Endothelial cell of umbilical vein (primary cell): ENCODE measurements at regions not wholly inside any gene's neighbourhood (a gene's known extent, or its start where the extent isn't known, plus 50 kb on each side); places are given as distances from the start of the nearest gene placed in this dataset.

Source experiments
- BruUV-seq: library from RNA; stranded (reverse); fragments of 400-500 nt; replicated peaks from 2 replicates; lab custom pipeline; 2021; lab: Mats Ljungman, UMichigan
- CTCF ChIA-PET: fragments of 300-600, 350-600 bp; sonication (Branson Sonifier 250); formaldehyde crosslinking; loops from one replicate; lab custom pipeline; 2021; ENCODE audit warnings: antibody characterized with exemption, inconsistent platforms; lab: Charles Lee
- POLR2A ChIA-PET: fragments of 300-600, 350-600 bp; sonication (Branson Sonifier 250); formaldehyde crosslinking; loops from one replicate; lab custom pipeline; 2021; ENCODE audit warnings: antibody characterized with exemption, inconsistent platforms; lab: Charles Lee
- DNase-seq: peaks from one replicate; pipeline ENCODE4 v3.0.0-alpha.2; 2011; ENCODE audit warnings: low read depth, low spot score
- FAIRE-seq: peaks from 2 replicates; lab custom pipeline; 2011; peaks lifted over from hg19 to GRCh38; lab: Jason Lieb, UNC
- H2AFZ ChIP-seq: 2 replicates; pipeline ENCODE4 v1.6.0; 2012; ENCODE audit warnings: low read depth, low read length, control low read depth, inconsistent platforms
- H3K27ac ChIP-seq: 2 replicates; pipeline ENCODE4 v1.5.1; 2011; ENCODE audit warnings: low read depth, mild to moderate bottlenecking, control low read depth, low read length, moderate library complexity; ENCODE audit not compliant: insufficient read depth
- H3K27me3 ChIP-seq, 2 experiments: 2 replicates each; pipeline versions ENCODE4 v1.6.0 to v1.6.1; 2011; ENCODE audit warnings: low read length in 2 of 2, mixed read lengths in 1 of 2; ENCODE audit not compliant: control insufficient read depth in 2 of 2, insufficient read depth in 2 of 2
- H3K36me3 ChIP-seq, 2 experiments: 2 replicates in 1 of 2; 3 replicates in 1 of 2; pipeline ENCODE4 v1.5.1; 2011; ENCODE audit warnings: low read length in 2 of 2, mild to moderate bottlenecking in 1 of 2, moderate library complexity in 1 of 2; ENCODE audit not compliant: control insufficient read depth in 2 of 2, insufficient read depth in 2 of 2; ENCODE audit errors: extremely low read depth in 1 of 2
- H3K4me1 ChIP-seq: 3 replicates; pipeline ENCODE4 v1.5.1; 2011; ENCODE audit warnings: mild to moderate bottlenecking, low read length; ENCODE audit not compliant: control insufficient read depth, insufficient read depth; ENCODE audit errors: extremely low read depth
- H3K4me2 ChIP-seq: 2 replicates; pipeline ENCODE4 v1.6.1; 2011; ENCODE audit warnings: low read length, control low read depth, mixed read lengths; ENCODE audit not compliant: insufficient read depth
- H3K4me3 ChIP-seq, 3 experiments: fragments of 200-600 bp in 1 of 3; sonication (generic), shearing (Covaris generic) in 1 of 3; replicated peaks in 1 of 3; 2 replicates each; pipeline ENCODE4 v1.5.1; 2011 to 2016; ENCODE audit warnings: control low read depth in 3 of 3, low read length in 3 of 3, mild to moderate bottlenecking in 2 of 3, inconsistent platforms in 1 of 3, low read depth in 1 of 3, moderate library complexity in 1 of 3; ENCODE audit not compliant: insufficient read depth in 1 of 3
- H3K79me2 ChIP-seq: 2 replicates; pipeline ENCODE4 v1.6.0; 2012; ENCODE audit warnings: low read length, inconsistent platforms; ENCODE audit not compliant: control insufficient read depth, insufficient read depth
- H3K9ac ChIP-seq: replicated peaks from 2 replicates; pipeline ENCODE3; 2011; ENCODE audit warnings: low read length, control low read depth; ENCODE audit not compliant: insufficient read depth; ENCODE audit errors: extremely low read depth
- H3K9me1 ChIP-seq: replicated peaks from 3 replicates; pipeline ENCODE4 v1.6.0; 2011; ENCODE audit warnings: mild to moderate bottlenecking, low read length; ENCODE audit not compliant: control insufficient read depth, insufficient read depth; ENCODE audit errors: extremely low read depth
- H3K9me3 ChIP-seq: replicated peaks from 2 replicates; pipeline ENCODE4 v1.5.1; 2012; ENCODE audit warnings: low read length, inconsistent platforms; ENCODE audit not compliant: control insufficient read depth, insufficient read depth
- H4K20me1 ChIP-seq: replicated peaks from 2 replicates; pipeline ENCODE3; 2011; ENCODE audit warnings: mild to moderate bottlenecking, low read length; ENCODE audit not compliant: control insufficient read depth, insufficient read depth; ENCODE audit errors: extremely low read depth
- EZH2 ChIP-seq: IDR thresholded peaks from 2 replicates; pipeline ENCODE4 v1.6.1; 2012; ENCODE audit warnings: borderline replicate concordance, low read depth, mild to moderate bottlenecking, moderate library complexity, low read length, inconsistent platforms; ENCODE audit not compliant: severe bottlenecking
- FOS ChIP-seq: IDR thresholded peaks from 2 replicates; pipeline ENCODE4 v1.6.1; 2011; ENCODE audit warnings: mild to moderate bottlenecking, low read length, moderate library complexity, borderline replicate concordance; ENCODE audit not compliant: insufficient read depth
- GATA2 ChIP-seq: IDR thresholded peaks from 2 replicates; pipeline ENCODE4 v1.7.0; 2011; ENCODE audit warnings: low read depth, mild to moderate bottlenecking, moderate library complexity, mixed read lengths, low read length; ENCODE audit not compliant: insufficient read length, insufficient read depth
- JUN ChIP-seq: IDR thresholded peaks from 2 replicates; pipeline ENCODE4 v1.6.1; 2011; ENCODE audit warnings: borderline replicate concordance, low read depth; ENCODE audit not compliant: insufficient read length, insufficient read depth
- MYC ChIP-seq: IDR thresholded peaks from one replicate; pipeline ENCODE4 v1.6.1; 2011; ENCODE audit warnings: mild to moderate bottlenecking, low read depth, low read length
- POLR2A ChIP-seq: IDR thresholded peaks from 2 replicates; pipeline ENCODE4 v1.6.1; 2012; ENCODE audit warnings: low read depth, mild to moderate bottlenecking, control low read depth, low read length
- POLR2AphosphoS5 ChIP-seq: IDR thresholded peaks from 2 replicates; pipeline ENCODE4 v1.6.1; 2012; ENCODE audit warnings: low read depth, mild to moderate bottlenecking, control low read depth, low read length, moderate library complexity; ENCODE audit not compliant: insufficient read depth
- dilution Hi-C: fragments of 300-500 bp; cut with MboI; formaldehyde crosslinking; loops from one replicate; pipeline ENCODE4 v1.15.0; 2019; ENCODE audit warnings: low sequenced_read_pairs; ENCODE audit not compliant: extremely low pct_ligation_motif_present
- intact Hi-C: fragments of 100-400 bp; cut with micrococcal nuclease; formaldehyde crosslinking; loops from one replicate; pipeline ENCODE4 v1.10.0; 2022
- TF ChIP-seq, protein P1 (sequence below): IDR thresholded peaks from 2 replicates; pipeline ENCODE4 v1.6.1; 2011; ENCODE audit not compliant: insufficient read depth, insufficient read length
- TF ChIP-seq, protein P2 (sequence below), 2 donors: IDR thresholded peaks; 1 replicate in 1 of 2; 2 replicates in 1 of 2; pipeline ENCODE4 v1.5.1; 2011; ENCODE audit warnings: low read length in 2 of 2, mild to moderate bottlenecking in 2 of 2, moderate library complexity in 2 of 2, control low read depth in 1 of 2, inconsistent platforms in 1 of 2, low read depth in 1 of 2; ENCODE audit not compliant: insufficient read depth in 1 of 2; ENCODE audit errors: extremely low read depth in 1 of 2

DNA sequence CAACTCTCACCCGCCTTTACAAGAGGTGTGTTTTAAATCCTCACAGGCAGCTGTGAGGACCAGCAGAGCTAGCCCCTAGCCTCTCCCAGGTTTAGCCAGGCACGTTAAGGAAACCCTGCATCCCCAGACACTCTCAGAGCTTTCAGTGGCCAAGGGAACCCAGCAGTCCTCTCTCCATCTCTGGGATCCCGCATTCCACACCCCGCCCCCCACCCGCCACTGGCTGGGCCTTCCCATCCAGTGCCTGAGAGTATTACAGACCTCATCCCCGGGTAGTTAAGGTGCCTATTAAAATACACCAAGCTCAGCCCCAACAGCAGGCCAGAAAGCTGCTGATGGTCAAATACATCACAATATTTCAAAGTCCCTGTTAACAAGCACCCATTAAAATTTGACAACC, 256.2 kb downstream of the BCOR start:
- H3K4me1 ChIP-seq, result no peaks in the 10 kb centered on the region
- dilution Hi-C loops, result no loop called here

More for the DNA sequence above, 256.2 kb downstream of the BCOR start:
- FAIRE-seq (no peak), DNase-seq (no peak)
- Histone ChIP-seq H3K4me2 (no peak overlapping the region), H3K27me3 (no peaks in the 10 kb centered on the region), H3K9me1 (peaks cover 2% of the 10 kb centered on the region), H3K4me3 (no peak overlapping the region), H3K36me3 (no peaks in the 10 kb centered on the region), H3K9ac (no peak overlapping the region), H3K79me2 (no peaks in the 10 kb centered on the region), H4K20me1 (no peaks in the 10 kb centered on the region), H3K27ac (no peak overlapping the region), H2AFZ (no peak overlapping the region), H3K9me3 (no peaks in the 10 kb centered on the region)
- intact Hi-C loops, result no loop called here
- CTCF ChIA-PET, result no interaction called here
- POLR2A ChIA-PET, result no interaction called here
- no peak for TF ChIP-seq FOS
- TF ChIP-seq, protein P1, sequence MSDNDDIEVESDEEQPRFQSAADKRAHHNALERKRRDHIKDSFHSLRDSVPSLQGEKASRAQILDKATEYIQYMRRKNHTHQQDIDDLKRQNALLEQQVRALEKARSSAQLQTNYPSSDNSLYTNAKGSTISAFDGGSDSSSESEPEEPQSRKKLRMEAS, result no peak
- TF ChIP-seq JUN, result no peak
- no peak for TF ChIP-seq POLR2A
- TF ChIP-seq EZH2, result no peak
- TF ChIP-seq GATA2, result no peak
- TF ChIP-seq MYC, result no peak
- TF ChIP-seq POLR2AphosphoS5, result no peak
- TF ChIP-seq, protein P2, sequence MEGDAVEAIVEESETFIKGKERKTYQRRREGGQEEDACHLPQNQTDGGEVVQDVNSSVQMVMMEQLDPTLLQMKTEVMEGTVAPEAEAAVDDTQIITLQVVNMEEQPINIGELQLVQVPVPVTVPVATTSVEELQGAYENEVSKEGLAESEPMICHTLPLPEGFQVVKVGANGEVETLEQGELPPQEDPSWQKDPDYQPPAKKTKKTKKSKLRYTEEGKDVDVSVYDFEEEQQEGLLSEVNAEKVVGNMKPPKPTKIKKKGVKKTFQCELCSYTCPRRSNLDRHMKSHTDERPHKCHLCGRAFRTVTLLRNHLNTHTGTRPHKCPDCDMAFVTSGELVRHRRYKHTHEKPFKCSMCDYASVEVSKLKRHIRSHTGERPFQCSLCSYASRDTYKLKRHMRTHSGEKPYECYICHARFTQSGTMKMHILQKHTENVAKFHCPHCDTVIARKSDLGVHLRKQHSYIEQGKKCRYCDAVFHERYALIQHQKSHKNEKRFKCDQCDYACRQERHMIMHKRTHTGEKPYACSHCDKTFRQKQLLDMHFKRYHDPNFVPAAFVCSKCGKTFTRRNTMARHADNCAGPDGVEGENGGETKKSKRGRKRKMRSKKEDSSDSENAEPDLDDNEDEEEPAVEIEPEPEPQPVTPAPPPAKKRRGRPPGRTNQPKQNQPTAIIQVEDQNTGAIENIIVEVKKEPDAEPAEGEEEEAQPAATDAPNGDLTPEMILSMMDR (IDR thresholded peaks at IDR 0.05; ENCODE audit: extremely low read depth in 1 of 2, insufficient read depth in 1 of 2, low read depth in 1 of 2, low read length in 2 of 2), result no peak
- no TSS peak for BruUV-seq
